Transverse colon (tissue), 4 donors: ENCODE measurements at regions not wholly inside any gene's neighbourhood (a gene's known extent, or its start where the extent isn't known, plus 50 kb on each side); places are given as distances from the start of the nearest gene placed in this dataset.

Experiments used
- DNase-seq: peaks from one replicate; pipeline ENCODE4 v3.0.0-alpha.2; 2019
- H3K27ac ChIP-seq, 4 donors: fragments of 200-600 bp; sonication (generic); 2 replicates each; pipeline ENCODE4 v1.5.1; 2016 to 2018; ENCODE audit warnings: inconsistent platforms in 4 of 4
- H3K27me3 ChIP-seq: fragments of 200-600 bp; sonication (generic); 2 replicates; pipeline ENCODE4 v1.5.1; 2017; ENCODE audit warnings: inconsistent platforms
- H3K36me3 ChIP-seq, 4 donors: fragments of 200-600 bp; sonication (generic); 2 replicates each; pipeline ENCODE4 v1.5.1; 2017 to 2019; ENCODE audit warnings: inconsistent platforms in 4 of 4
- H3K4me1 ChIP-seq, 4 donors: fragments of 200-600 bp; sonication (generic); 2 replicates each; pipeline ENCODE4 v1.5.1; 2017 to 2020; ENCODE audit warnings: inconsistent platforms in 4 of 4
- H3K4me3 ChIP-seq, 4 donors: fragments of 200-600 bp; sonication (generic); 1 replicate in 1 of 4; 2 replicates in 3 of 4; pipeline versions ENCODE4 v1.5.1 to v1.6.1; 2017 to 2019; ENCODE audit warnings: inconsistent platforms in 4 of 4
- H3K9me3 ChIP-seq, 2 donors: fragments of 200-600 bp; sonication (generic); 2 replicates each; pipeline ENCODE4 v1.5.1; 2017 to 2019; ENCODE audit warnings: inconsistent platforms in 2 of 2
- CTCF ChIP-seq, 5 experiments: fragments of 200-600 bp in 3 of 5; fragments of 450-650 bp in 2 of 5; sonication (generic) in 3 of 5; IDR thresholded peaks; 1 replicate in 2 of 5; 2 replicates in 3 of 5; pipeline ENCODE4 v1.5.1; 2016 to 2017; ENCODE audit warnings: antibody characterized with exemption in 5 of 5, inconsistent platforms in 3 of 5, mild to moderate bottlenecking in 2 of 5, moderate library complexity in 1 of 5
- EP300 ChIP-seq: sonication (generic); formaldehyde crosslinking; IDR thresholded peaks from one replicate; pipeline ENCODE4 v1.6.1; 2017; ENCODE audit warnings: antibody characterized with exemption, low read depth
- POLR2A ChIP-seq: fragments of 450-650 bp; IDR thresholded peaks from one replicate; pipeline ENCODE4 v1.6.1; 2016; ENCODE audit warnings: antibody characterized with exemption, mild to moderate bottlenecking, moderate library complexity
- POLR2AphosphoS5 ChIP-seq, 3 donors: sonication (generic); formaldehyde crosslinking; IDR thresholded peaks; one replicate each; pipeline ENCODE4 v1.6.1; 2016; ENCODE audit warnings: antibody characterized with exemption in 3 of 3
- WGBS, 2 donors: methylation state at CpG; one replicate each; pipeline ENCODE4 v1.1.5; 2018; ENCODE audit warnings: low coverage in 1 of 2; 5-methylcytosine and 5-hydroxymethylcytosine counted together
- in situ Hi-C, 4 donors: fragments of 200-750 bp; cut with MboI; loops; one replicate each; pipeline versions ENCODE4 v1.15.0 to v1.15.1; 2017; ENCODE audit warnings: low sequenced_read_pairs in 3 of 4, low pct_ligation_motif_present in 1 of 4, low pct_unique_long_range_greater_than_20kb in 1 of 4
- intact Hi-C: fragments of 100-400 bp; cut with DNase I; formaldehyde crosslinking; loops from one replicate; pipeline ENCODE4 v1.15.1; 2023; ENCODE audit warnings: low total_unique reads

GRCh38 chr6:137933696-137934095, 66.6 kb downstream of the TNFAIP3 start:
- Histone ChIP-seq H3K27me3 (no peaks in the 10 kb centered on the region), H3K4me3 (no peak overlapping the region), H3K36me3 (no peaks in the 10 kb centered on the region), H3K4me1 (no peaks in the 10 kb centered on the region), H3K9me3 (peaks cover 8 to 10% of the 10 kb centered on the region in 2 donors), H3K27ac (peak overlapping the region in 1 of 4 donors; percentile 19)
- intact Hi-C loops (no loop called here), in situ Hi-C loops (no loop called here)
- no peak for DNase-seq
- TF ChIP-seq POLR2A: no peak
- no peak for TF ChIP-seq POLR2AphosphoS5 (IDR thresholded peaks at IDR 0.05)
- no peak for TF ChIP-seq EP300
- TF ChIP-seq CTCF (IDR thresholded peaks at IDR 0.05): no peak
- 70% methylated on average over 1 to 3 of the region's 3 CpGs for WGBS, 2 donors

- H3K9me3 ChIP-seq: peaks cover 10 to 12% of the 10 kb centered on the region in 2 donors
- no peak overlapping the region for H3K27ac ChIP-seq
- TF ChIP-seq POLR2AphosphoS5 (IDR thresholded peaks at IDR 0.05): no peak
- TF ChIP-seq CTCF (IDR thresholded peaks at IDR 0.05): no peak
- TF ChIP-seq EP300: no peak
- no peak for TF ChIP-seq POLR2A
- intact Hi-C loops: no loop called here
- DNase-seq: no peak
- in situ Hi-C loops: no loop called here
- no peaks in the 10 kb centered on the region for H3K27me3 ChIP-seq
- H3K4me3 ChIP-seq: no peak overlapping the region
- H3K36me3 ChIP-seq: no peaks in the 10 kb centered on the region
- no peaks in the 10 kb centered on the region for H3K4me1 ChIP-seq
These were observed 69.7 kb downstream of the TNFAIP3 start for GRCh38 chr6:137936798-137937197.

GRCh38 chr6:137937834-137938233, 70.8 kb downstream of the TNFAIP3 start:
- intact Hi-C loops: no loop called here

GRCh38 chr6:137938770-137939379, 71.8 kb downstream of the TNFAIP3 start:
- in situ Hi-C loops: no loop called here
- Histone ChIP-seq H3K4me3 (no peak overlapping the region), H3K36me3 (no peaks in the 10 kb centered on the region), H3K4me1 (no peaks in the 10 kb centered on the region), H3K27me3 (no peaks in the 10 kb centered on the region), H3K27ac (no peak overlapping the region), H3K9me3 (peaks cover 10 to 12% of the 10 kb centered on the region in 2 donors)
- WGBS, 2 donors: 97 to 100% methylated on average over 1 of the region's 1 CpG
- no peak for TF ChIP-seq CTCF (IDR thresholded peaks at IDR 0.05)
- no peak for TF ChIP-seq POLR2AphosphoS5 (IDR thresholded peaks at IDR 0.05)
- TF ChIP-seq EP300: no peak
- TF ChIP-seq POLR2A: no peak
- intact Hi-C loops: no loop called here
- no peak for DNase-seq

More at GRCh38 chr6:137937834-137938233, 70.8 kb downstream of the TNFAIP3 start:
- Histone ChIP-seq H3K27me3 (no peaks in the 10 kb centered on the region), H3K27ac (no peak overlapping the region), H3K4me1 (no peaks in the 10 kb centered on the region), H3K4me3 (no peak overlapping the region), H3K9me3 (peaks cover 10 to 12% of the 10 kb centered on the region in 2 donors), H3K36me3 (no peaks in the 10 kb centered on the region)
- no peak for TF ChIP-seq EP300
- TF ChIP-seq CTCF (IDR thresholded peaks at IDR 0.05): no peak
- TF ChIP-seq POLR2A: no peak
- TF ChIP-seq POLR2AphosphoS5 (IDR thresholded peaks at IDR 0.05): no peak
- DNase-seq: no peak
- in situ Hi-C loops: no loop called here
